ENCODE measurements at regions not wholly inside any gene's neighbourhood (a gene's known extent, or its start where the extent isn't known, plus 50 kb on each side); places are given as distances from the start of the nearest gene placed in this dataset.
A peak's percentile ranks its signal among the peaks of the same experiment; 100 is the strongest.

GRCh38 chrX:46305431-46305830 is 239.8 kb downstream of the ZNF674 start:
- DNase-seq: no peak

- DNase-seq: no peak
Observed at GRCh38 chrX:46301903-46302302, 243.3 kb downstream of the ZNF674 start.

GRCh38 chrX:46298821-46299220 is 246.4 kb downstream of the ZNF674 start:
- no peak for DNase-seq

GRCh38 chrX:46295963-46296362 is 249.3 kb downstream of the ZNF674 start:
- no peak for DNase-seq

GRCh38 chrX:46294234-46294633 is 251.0 kb downstream of the ZNF674 start:
- DNase-seq: no peak

- no peak for DNase-seq
Observed at GRCh38 chrX:46279925-46280313, 265.3 kb downstream of the ZNF674 start.

GRCh38 chrX:46279214-46279924 is 265.9 kb downstream of the ZNF674 start:
- peak in 1 of 58 donors; percentile 0 for DNase-seq

- no peak for DNase-seq
Observed at GRCh38 chrX:46278572-46278971, 266.6 kb downstream of the ZNF674 start.

GRCh38 chrX:46268412-46268811 is 276.8 kb downstream of the ZNF674 start:
- DNase-seq: no peak

- DNase-seq: no peak
Observed at GRCh38 chrX:46263494-46263893, 281.7 kb downstream of the ZNF674 start.

- DNase-seq: no peak
Observed at GRCh38 chrX:46262304-46262703, 282.9 kb downstream of the ZNF674 start.

GRCh38 chrX:46260499-46260898 is 284.7 kb downstream of the ZNF674 start:
- DNase-seq: no peak

- no peak for DNase-seq
Observed at GRCh38 chrX:46258356-46258755, 286.9 kb downstream of the ZNF674 start.

GRCh38 chrX:46257451-46257879 is 287.8 kb downstream of the ZNF674 start:
- DNase-seq: no peak

GRCh38 chrX:46256875-46257274 is 288.3 kb downstream of the ZNF674 start:
- DNase-seq: no peak

GRCh38 chrX:46255046-46255445 is 290.2 kb downstream of the ZNF674 start:
- no peak for DNase-seq

- DNase-seq: no peak
Observed at GRCh38 chrX:46254641-46255040, 290.6 kb downstream of the ZNF674 start.

GRCh38 chrX:46251755-46252154 is 293.5 kb downstream of the ZNF674 start:
- DNase-seq: no peak

- no peak for DNase-seq
Observed at GRCh38 chrX:46250151-46250550, 295.1 kb downstream of the ZNF674 start.

- DNase-seq: no peak
Observed at GRCh38 chrX:46247456-46247855, 297.8 kb downstream of the ZNF674 start.

- no peak for DNase-seq
Observed at GRCh38 chrX:46244451-46244850, 300.8 kb downstream of the ZNF674 start.

- DNase-seq: no peak
Observed at GRCh38 chrX:46236411-46236810, 308.8 kb downstream of the ZNF674 start.

- DNase-seq: no peak
Observed at GRCh38 chrX:46235778-46236177, 309.4 kb downstream of the ZNF674 start.

- DNase-seq: no peak
Observed at GRCh38 chrX:46234775-46235174, 310.4 kb downstream of the ZNF674 start.

Data from anterior cingulate cortex (tissue), 58 donors.